ENCODE measurements at regions not wholly inside any gene's neighbourhood (a gene's known extent, or its start where the extent isn't known, plus 50 kb on each side); places are given as distances from the start of the nearest gene placed in this dataset.

- H3K27ac ChIP-seq (ENCODE audit: low read length in 2 of 2), result no peak overlapping the region
- no peak for ATAC-seq (ENCODE audit: low read depth)
- H3K4me1 ChIP-seq (ENCODE audit: control insufficient read depth in 2 of 2, insufficient read depth in 2 of 2, low read length in 2 of 2), result no peaks in the 10 kb centered on the region
- H3K9ac ChIP-seq (ENCODE audit: low read length), result no peak overlapping the region
- Mint-ChIP-seq H3K4me3 (no peak overlapping the region), H3K4me1 (no peaks in the 10 kb centered on the region), H3K27me3 (no peaks in the 10 kb centered on the region), H3K27ac (no peak overlapping the region), H3K9me3 (ENCODE audit: insufficient read depth) (no peaks in the 10 kb centered on the region)
- intact Hi-C loops (cut with micrococcal nuclease), result no loop called here
- H3K9me3 ChIP-seq (ENCODE audit: control extremely low read depth in 1 of 3, control insufficient read depth in 2 of 3, insufficient read depth in 1 of 3, low read length in 2 of 3), result no peaks in the 10 kb centered on the region
- no peaks in the 10 kb centered on the region for H4K20me1 ChIP-seq (ENCODE audit: control insufficient read depth, insufficient read depth, low read length, poor library complexity, severe bottlenecking)
- no peak overlapping the region for H2AFZ ChIP-seq (ENCODE audit: insufficient read depth, low read depth, low read length, poor library complexity, severe bottlenecking)
- H3K79me2 ChIP-seq (ENCODE audit: control insufficient read depth, insufficient read depth, low read length), result no peaks in the 10 kb centered on the region
- DNase-seq, result no peak
- ChIA-PET POLR2A (no interaction called here), CTCF (no interaction called here)
- no peak overlapping the region for H3K4me2 ChIP-seq (replicated peaks; ENCODE audit: low read depth, low read length, poor library complexity, severe bottlenecking)
- H3K4me3 ChIP-seq (ENCODE audit: control extremely low read depth in 1 of 5, extremely low read depth in 1 of 5, insufficient read depth in 1 of 5, low read depth in 2 of 5, low read length in 4 of 5), result no peak overlapping the region
- no peaks in the 10 kb centered on the region for H3K36me3 ChIP-seq (replicated peaks in 1 of 2; ENCODE audit: control extremely low read depth in 1 of 2, control insufficient read depth in 1 of 2, extremely low read depth in 1 of 2, insufficient read depth in 2 of 2, low read length in 1 of 2)
- WGBS (ENCODE audit: insufficient coverage), result 88% methylated on average over 1 of the region's 1 CpG
- TF ChIP-seq EZH2 (IDR thresholded peaks at IDR 0.05; ENCODE audit: borderline replicate concordance, insufficient read depth, low read depth, low read length, poor library complexity, severe bottlenecking) (no peak), CTCF (IDR thresholded peaks at IDR 0.05) (no peak)
- no peaks in the 10 kb centered on the region for H3K27me3 ChIP-seq (replicated peaks in 1 of 4; ENCODE audit: control extremely low read depth in 1 of 4, control insufficient read depth in 3 of 4, insufficient read depth in 4 of 4, low read length in 3 of 4)
These were observed 294.5 kb downstream of the NR4A2 start for GRCh38 chr2:156038021-156038420.

GRCh38 chr2:156037482-156037881, 295.0 kb downstream of the NR4A2 start:
- DNase-seq (no peak), ATAC-seq (ENCODE audit: low read depth) (no peak)
- no peaks in the 10 kb centered on the region for H4K20me1 ChIP-seq (ENCODE audit: control insufficient read depth, insufficient read depth, low read length, poor library complexity, severe bottlenecking)
- no peaks in the 10 kb centered on the region for H3K4me1 ChIP-seq (ENCODE audit: control insufficient read depth in 2 of 2, insufficient read depth in 2 of 2, low read length in 2 of 2)
- no peak for TF ChIP-seq EZH2 (IDR thresholded peaks at IDR 0.05; ENCODE audit: borderline replicate concordance, insufficient read depth, low read depth, low read length, poor library complexity, severe bottlenecking)
- no peak for TF ChIP-seq CTCF (IDR thresholded peaks at IDR 0.05)
- ChIA-PET CTCF (no interaction called here), POLR2A (no interaction called here)
- Mint-ChIP-seq H3K4me1 (no peaks in the 10 kb centered on the region), H3K4me3 (no peak overlapping the region), H3K9me3 (ENCODE audit: insufficient read depth) (no peaks in the 10 kb centered on the region), H3K27me3 (no peaks in the 10 kb centered on the region), H3K27ac (no peak overlapping the region)
- no peak overlapping the region for H3K9ac ChIP-seq (ENCODE audit: low read length)
- intact Hi-C loops (cut with micrococcal nuclease), result no loop called here
- no CpG with 5 or more reads among the region's 1 CpG for WGBS (ENCODE audit: insufficient coverage)
- H3K36me3 ChIP-seq (replicated peaks in 1 of 2; ENCODE audit: control extremely low read depth in 1 of 2, control insufficient read depth in 1 of 2, extremely low read depth in 1 of 2, insufficient read depth in 2 of 2, low read length in 1 of 2), result no peaks in the 10 kb centered on the region
- no peaks in the 10 kb centered on the region for H3K79me2 ChIP-seq (ENCODE audit: control insufficient read depth, insufficient read depth, low read length)
- no peak overlapping the region for H3K27ac ChIP-seq (ENCODE audit: low read length in 2 of 2)
- no peaks in the 10 kb centered on the region for H3K9me3 ChIP-seq (ENCODE audit: control extremely low read depth in 1 of 3, control insufficient read depth in 2 of 3, insufficient read depth in 1 of 3, low read length in 2 of 3)
- H3K4me2 ChIP-seq (replicated peaks; ENCODE audit: low read depth, low read length, poor library complexity, severe bottlenecking), result no peak overlapping the region
- no peaks in the 10 kb centered on the region for H3K27me3 ChIP-seq (replicated peaks in 1 of 4; ENCODE audit: control extremely low read depth in 1 of 4, control insufficient read depth in 3 of 4, insufficient read depth in 4 of 4, low read length in 3 of 4)
- H2AFZ ChIP-seq (ENCODE audit: insufficient read depth, low read depth, low read length, poor library complexity, severe bottlenecking), result no peak overlapping the region
- H3K4me3 ChIP-seq (ENCODE audit: control extremely low read depth in 1 of 5, extremely low read depth in 1 of 5, insufficient read depth in 1 of 5, low read depth in 2 of 5, low read length in 4 of 5), result no peak overlapping the region

Measured in B cell (primary cell).